T-helper 2 cell (primary cell): ENCODE measurements at regions not wholly inside any gene's neighbourhood (a gene's known extent, or its start where the extent isn't known, plus 50 kb on each side); places are given as distances from the start of the nearest gene placed in this dataset.

Source experiments
- DNase-seq, 5 experiments: peaks; one replicate each; pipeline versions ENCODE4 v3.0.0 to v3.0.0-alpha.2; 2012 to 2022

GRCh38 chr4:181478656-181479055 lies 764.5 kb upstream of the TENM3 start:
- no peak for DNase-seq

GRCh38 chr4:181479141-181479540 lies 764.1 kb upstream of the TENM3 start:
- no peak for DNase-seq

GRCh38 chr4:181484396-181484795 lies 758.8 kb upstream of the TENM3 start:
- DNase-seq: no peak

GRCh38 chr4:181488926-181489325 lies 754.3 kb upstream of the TENM3 start:
- DNase-seq: no peak

- DNase-seq: no peak
Measured at GRCh38 chr4:181498148-181498547, 745.1 kb upstream of the TENM3 start.

- no peak for DNase-seq
Measured at GRCh38 chr4:181502611-181503010, 740.6 kb upstream of the TENM3 start.

- no peak for DNase-seq
Measured at GRCh38 chr4:181503687-181504390, 739.4 kb upstream of the TENM3 start.

GRCh38 chr4:181504924-181505323 lies 738.3 kb upstream of the TENM3 start:
- DNase-seq: no peak

GRCh38 chr4:181507180-181507835 lies 735.9 kb upstream of the TENM3 start:
- no peak for DNase-seq

GRCh38 chr4:181507938-181508337 lies 735.3 kb upstream of the TENM3 start:
- no peak for DNase-seq

- DNase-seq: no peak
Measured at GRCh38 chr4:181508601-181509000, 734.6 kb upstream of the TENM3 start.

GRCh38 chr4:181509073-181509472 lies 734.1 kb upstream of the TENM3 start:
- no peak for DNase-seq

- DNase-seq: no peak
Measured at GRCh38 chr4:181517491-181517890, 725.7 kb upstream of the TENM3 start.

GRCh38 chr4:181520790-181521189 lies 722.4 kb upstream of the TENM3 start:
- DNase-seq: no peak

- no peak for DNase-seq
Measured at GRCh38 chr4:181523973-181524372, 719.2 kb upstream of the TENM3 start.

GRCh38 chr4:181524499-181524898 lies 718.7 kb upstream of the TENM3 start:
- DNase-seq: no peak

- no peak for DNase-seq
Measured at GRCh38 chr4:181525634-181526033, 717.6 kb upstream of the TENM3 start.

- peak in 1 of 5 experiments; percentile 22 for DNase-seq
Measured at GRCh38 chr4:181528570-181529184, 714.5 kb upstream of the TENM3 start.

GRCh38 chr4:181529537-181529936 lies 713.7 kb upstream of the TENM3 start:
- DNase-seq: no peak

- DNase-seq: no peak
Measured at GRCh38 chr4:181536196-181536746, 706.9 kb upstream of the TENM3 start.

- no peak for DNase-seq
Measured at GRCh38 chr4:181536811-181537434, 706.3 kb upstream of the TENM3 start.

GRCh38 chr4:181538431-181538830 lies 704.8 kb upstream of the TENM3 start:
- DNase-seq: no peak

GRCh38 chr4:181541396-181541795 lies 701.8 kb upstream of the TENM3 start:
- no peak for DNase-seq
